ENCODE measurements at regions not wholly inside any gene's neighbourhood (a gene's known extent, or its start where the extent isn't known, plus 50 kb on each side); places are given as distances from the start of the nearest gene placed in this dataset.

GRCh38 chr13:97145057-97145456 is 77.1 kb upstream of the MBNL2 start:
- TF ChIP-seq CTCF (IDR thresholded peaks at IDR 0.05), result no peak
- no peak for TF ChIP-seq EP300 (IDR thresholded peaks at IDR 0.05)

All from ovary (tissue), 3 donors.